Fibroblast of pulmonary artery (primary cell): ENCODE measurements at regions not wholly inside any gene's neighbourhood (a gene's known extent, or its start where the extent isn't known, plus 50 kb on each side); places are given as distances from the start of the nearest gene placed in this dataset.

Experiments used
- DNase-seq: peaks from one replicate; pipeline ENCODE4 v3.0.0-alpha.2; 2010; ENCODE audit warnings: low read depth
- H3K4me3 ChIP-seq: replicated peaks from 2 replicates; pipeline ENCODE4 v1.5.1; 2011; ENCODE audit warnings: low read depth, mild to moderate bottlenecking, control low read depth, low read length, moderate library complexity
- CTCF ChIP-seq: IDR thresholded peaks from 2 replicates; pipeline ENCODE4 v1.5.1; 2011; ENCODE audit warnings: mild to moderate bottlenecking, control low read depth, low read length, inconsistent platforms; ENCODE audit errors: missing control alignments

GRCh38 chr1:56032096-56032676 lies 547.2 kb downstream of the PLPP3 start:
- no peak for TF ChIP-seq CTCF
- DNase-seq: peak; percentile 31
- H3K4me3 ChIP-seq: no peak overlapping the region

GRCh38 chr1:56031001-56031400 lies 548.4 kb downstream of the PLPP3 start:
- no peak for DNase-seq
- TF ChIP-seq CTCF: no peak
- no peak overlapping the region for H3K4me3 ChIP-seq

GRCh38 chr1:56029319-56030003 lies 549.9 kb downstream of the PLPP3 start:
- DNase-seq: no peak
- TF ChIP-seq CTCF: no peak
- no peak overlapping the region for H3K4me3 ChIP-seq

- no peak for DNase-seq
- TF ChIP-seq CTCF: no peak
- no peak overlapping the region for H3K4me3 ChIP-seq
These were observed 550.5 kb downstream of the PLPP3 start for GRCh38 chr1:56028911-56029310.

- DNase-seq: no peak
- TF ChIP-seq CTCF: no peak
- H3K4me3 ChIP-seq: no peak overlapping the region
These were observed 551.1 kb downstream of the PLPP3 start for GRCh38 chr1:56028244-56028643.

GRCh38 chr1:56025942-56026341 lies 553.4 kb downstream of the PLPP3 start:
- TF ChIP-seq CTCF: no peak

GRCh38 chr1:56024155-56024554 lies 555.2 kb downstream of the PLPP3 start:
- no peak overlapping the region for H3K4me3 ChIP-seq
- TF ChIP-seq CTCF: no peak
- DNase-seq: no peak

More at GRCh38 chr1:56025942-56026341, 553.4 kb downstream of the PLPP3 start:
- DNase-seq: no peak
- H3K4me3 ChIP-seq: no peak overlapping the region
